ENCODE measurements at regions not wholly inside any gene's neighbourhood (a gene's known extent, or its start where the extent isn't known, plus 50 kb on each side); places are given as distances from the start of the nearest gene placed in this dataset.

GRCh38 chr20:52722926-52723688, 249.1 kb upstream of the TSHZ2 start:
- no peak for DNase-seq

GRCh38 chr20:52708137-52708536, 264.0 kb upstream of the TSHZ2 start:
- DNase-seq: no peak

- DNase-seq: no peak
These were observed 267.6 kb upstream of the TSHZ2 start for GRCh38 chr20:52704553-52704952.

- no peak for DNase-seq
These were observed 283.8 kb upstream of the TSHZ2 start for GRCh38 chr20:52688345-52688744.

- DNase-seq: no peak
These were observed 287.3 kb upstream of the TSHZ2 start for GRCh38 chr20:52684905-52685304.

GRCh38 chr20:52684176-52684575, 288.0 kb upstream of the TSHZ2 start:
- DNase-seq: no peak

- no peak for DNase-seq
These were observed 288.4 kb upstream of the TSHZ2 start for GRCh38 chr20:52683761-52684160.

- no peak for DNase-seq
These were observed 289.9 kb upstream of the TSHZ2 start for GRCh38 chr20:52682237-52682636.

- DNase-seq: no peak
These were observed 290.9 kb upstream of the TSHZ2 start for GRCh38 chr20:52681288-52681687.

- DNase-seq: no peak
These were observed 294.9 kb upstream of the TSHZ2 start for GRCh38 chr20:52677216-52677615.

- DNase-seq: no peak
These were observed 295.7 kb upstream of the TSHZ2 start for GRCh38 chr20:52676283-52676995.

GRCh38 chr20:52675375-52675774, 296.8 kb upstream of the TSHZ2 start:
- no peak for DNase-seq

- DNase-seq: no peak
These were observed 303.5 kb upstream of the TSHZ2 start for GRCh38 chr20:52668626-52669025.

- no peak for DNase-seq
These were observed 304.8 kb upstream of the TSHZ2 start for GRCh38 chr20:52667358-52667757.

- no peak for DNase-seq
These were observed 306.7 kb upstream of the TSHZ2 start for GRCh38 chr20:52665441-52665840.

GRCh38 chr20:52655395-52655794, 316.8 kb upstream of the TSHZ2 start:
- no peak for DNase-seq

- DNase-seq: no peak
These were observed 317.6 kb upstream of the TSHZ2 start for GRCh38 chr20:52654567-52654966.

- no peak for DNase-seq
These were observed 319.9 kb upstream of the TSHZ2 start for GRCh38 chr20:52652271-52652670.

GRCh38 chr20:52649727-52650126, 322.4 kb upstream of the TSHZ2 start:
- no peak for DNase-seq

- DNase-seq: no peak
These were observed 326.3 kb upstream of the TSHZ2 start for GRCh38 chr20:52645822-52646221.

- no peak for DNase-seq
These were observed 329.1 kb upstream of the TSHZ2 start for GRCh38 chr20:52643034-52643433.

- DNase-seq: no peak
These were observed 335.0 kb upstream of the TSHZ2 start for GRCh38 chr20:52637201-52637600.

GRCh38 chr20:52631469-52631868, 340.7 kb upstream of the TSHZ2 start:
- DNase-seq: no peak

- no peak for DNase-seq
These were observed 342.0 kb upstream of the TSHZ2 start for GRCh38 chr20:52630138-52630537.

GRCh38 chr20:52624281-52624680, 347.9 kb upstream of the TSHZ2 start:
- DNase-seq: no peak

Measured in NCI-H526 (cell line).